DOHH2 (cell line): ENCODE measurements at regions not wholly inside any gene's neighbourhood (a gene's known extent, or its start where the extent isn't known, plus 50 kb on each side); places are given as distances from the start of the nearest gene placed in this dataset.

Source experiments
- H3F3A ChIP-seq: fragments of 200-600 bp; sonication (generic), shearing (Covaris generic); 2 replicates; pipeline ENCODE4 v1.6.0; 2016; ENCODE audit warnings: antibody characterized with exemption, mild to moderate bottlenecking; ENCODE audit not compliant: control insufficient read depth, insufficient read depth
- H3K27ac ChIP-seq: fragments of 200-600 bp; sonication (generic); 2 replicates; pipeline ENCODE4 v1.5.1; 2014; ENCODE audit warnings: low read depth, mild to moderate bottlenecking, low read length, moderate library complexity
- H3K27me3 ChIP-seq: fragments of 200-600 bp; sonication (generic); 2 replicates; pipeline ENCODE4 v1.6.1; 2014; ENCODE audit warnings: mild to moderate bottlenecking, low read length, mixed read lengths; ENCODE audit not compliant: control insufficient read depth
- H3K36me3 ChIP-seq: fragments of 200-600 bp; sonication (generic); 2 replicates; pipeline ENCODE4 v1.6.1; 2014; ENCODE audit warnings: mild to moderate bottlenecking, low read length, moderate library complexity, mixed read lengths; ENCODE audit not compliant: control insufficient read depth
- H3K4me1 ChIP-seq: fragments of 200-600 bp; sonication (generic); 2 replicates; pipeline ENCODE4 v1.6.1; 2014; ENCODE audit warnings: mild to moderate bottlenecking, low read length, mixed read lengths; ENCODE audit not compliant: control insufficient read depth
- H3K4me2 ChIP-seq: fragments of 200-600 bp; sonication (generic); 2 replicates; pipeline ENCODE4 v1.6.0; 2014; ENCODE audit warnings: mild to moderate bottlenecking, low read length, moderate library complexity
- H3K4me3 ChIP-seq: fragments of 200-600 bp; sonication (generic); 2 replicates; pipeline ENCODE4 v1.5.1; 2014; ENCODE audit warnings: mild to moderate bottlenecking, low read length, mixed read lengths
- H3K79me2 ChIP-seq: fragments of 200-600 bp; sonication (generic); 2 replicates; pipeline ENCODE4 v1.6.1; 2014; ENCODE audit warnings: mild to moderate bottlenecking, low read length, mixed read lengths; ENCODE audit not compliant: control insufficient read depth
- H3K9me2 ChIP-seq: fragments of 200-600 bp; sonication (generic); replicated peaks from 2 replicates; pipeline ENCODE4 v1.6.1; 2014; ENCODE audit warnings: mild to moderate bottlenecking, low read length, mixed read lengths; ENCODE audit not compliant: control insufficient read depth
- H3K9me3 ChIP-seq: fragments of 200-600 bp; sonication (generic); 2 replicates; pipeline ENCODE4 v1.6.1; 2014; ENCODE audit warnings: antibody characterized with exemption, low read length, mixed read lengths; ENCODE audit not compliant: control insufficient read depth, insufficient read depth
- H4K20me1 ChIP-seq: fragments of 200-600 bp; sonication (generic); 2 replicates; pipeline ENCODE4 v1.6.0; 2014; ENCODE audit warnings: low read depth, mild to moderate bottlenecking, antibody characterized with exemption, low read length, moderate library complexity; ENCODE audit not compliant: control insufficient read depth, insufficient read depth
- CTCF ChIP-seq: fragments of 200-600 bp; sonication (generic); IDR thresholded peaks from one replicate; pipeline ENCODE4 v1.5.1; 2014; ENCODE audit warnings: antibody characterized with exemption, mild to moderate bottlenecking, low read depth, low read length; ENCODE audit not compliant: poor library complexity, severe bottlenecking
- EZH2phosphoT487 ChIP-seq: fragments of 200-600 bp; sonication (generic); IDR thresholded peaks from 2 replicates; pipeline ENCODE4 v1.6.1; 2017; ENCODE audit warnings: borderline replicate concordance, mild to moderate bottlenecking, antibody characterized with exemption, low read length, moderate library complexity, mixed read lengths

- Histone ChIP-seq H4K20me1 (no peaks in the 10 kb centered on the region), H3K4me1 (no peaks in the 10 kb centered on the region), H3K9me3 (peaks cover 5% of the 10 kb centered on the region; the same call in 1 of the 2 replicates), H3K36me3 (no peaks in the 10 kb centered on the region), H3K27ac (no peak overlapping the region), H3K27me3 (no peaks in the 10 kb centered on the region), H3K79me2 (no peaks in the 10 kb centered on the region), H3F3A (no peaks in the 10 kb centered on the region), H3K9me2 (no peaks in the 10 kb centered on the region), H3K4me3 (no peak overlapping the region), H3K4me2 (no peak overlapping the region)
- no peak for TF ChIP-seq CTCF
- no peak for TF ChIP-seq EZH2phosphoT487
Measured at GRCh38 chr15:66929843-66930402, 135.5 kb upstream of the SMAD3 start.

- no peaks in the 10 kb centered on the region for H3K79me2 ChIP-seq
- H3K4me3 ChIP-seq: no peak overlapping the region
- no peaks in the 10 kb centered on the region for H3F3A ChIP-seq
- H4K20me1 ChIP-seq: no peaks in the 10 kb centered on the region
- H3K4me2 ChIP-seq: no peak overlapping the region
- H3K27ac ChIP-seq: no peak overlapping the region
- peaks cover 5% of the 10 kb centered on the region; the same call in 1 of the 2 replicates for H3K9me3 ChIP-seq
- H3K36me3 ChIP-seq: no peaks in the 10 kb centered on the region
- no peak for TF ChIP-seq EZH2phosphoT487
- H3K27me3 ChIP-seq: no peaks in the 10 kb centered on the region
- H3K4me1 ChIP-seq: no peaks in the 10 kb centered on the region
- no peaks in the 10 kb centered on the region for H3K9me2 ChIP-seq
Measured at GRCh38 chr15:66931768-66932633, 133.4 kb upstream of the SMAD3 start.

GRCh38 chr15:66932634-66933024, 132.8 kb upstream of the SMAD3 start:
- H3K9me2 ChIP-seq: no peaks in the 10 kb centered on the region
- no peak overlapping the region for H3K27ac ChIP-seq
- H3K79me2 ChIP-seq: no peaks in the 10 kb centered on the region
- H4K20me1 ChIP-seq: no peaks in the 10 kb centered on the region
- H3K9me3 ChIP-seq: peaks cover 5% of the 10 kb centered on the region; the same call in 1 of the 2 replicates
- no peak overlapping the region for H3K4me2 ChIP-seq
- no peaks in the 10 kb centered on the region for H3K27me3 ChIP-seq
- H3K4me3 ChIP-seq: no peak overlapping the region
- no peaks in the 10 kb centered on the region for H3F3A ChIP-seq
- TF ChIP-seq CTCF (no peak), EZH2phosphoT487 (no peak)
- H3K4me1 ChIP-seq: no peaks in the 10 kb centered on the region
- no peaks in the 10 kb centered on the region for H3K36me3 ChIP-seq
